ENCODE measurements at regions not wholly inside any gene's neighbourhood (a gene's known extent, or its start where the extent isn't known, plus 50 kb on each side); places are given as distances from the start of the nearest gene placed in this dataset.

DNA sequence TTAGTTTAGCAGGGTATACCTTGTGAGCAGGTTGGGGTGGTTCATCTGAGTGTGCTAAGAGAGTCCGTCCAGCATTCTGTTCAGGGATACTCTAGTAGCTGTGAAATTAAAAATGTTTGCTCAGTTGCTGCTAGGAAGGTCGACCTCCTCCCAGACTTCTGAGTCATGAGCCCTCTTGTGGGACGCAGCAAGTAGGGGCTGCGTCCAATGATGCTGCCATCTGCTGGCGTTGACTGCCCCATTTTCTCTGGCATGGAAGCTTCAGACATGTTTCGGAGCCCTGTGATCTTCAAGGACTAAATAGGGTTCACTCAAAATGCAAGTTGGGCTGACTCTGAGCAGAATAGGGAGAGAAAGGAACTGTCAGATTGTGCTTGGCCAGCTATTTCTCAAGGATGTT is 201.0 kb upstream of the ARSJ start:
- TF ChIP-seq, protein P1, sequence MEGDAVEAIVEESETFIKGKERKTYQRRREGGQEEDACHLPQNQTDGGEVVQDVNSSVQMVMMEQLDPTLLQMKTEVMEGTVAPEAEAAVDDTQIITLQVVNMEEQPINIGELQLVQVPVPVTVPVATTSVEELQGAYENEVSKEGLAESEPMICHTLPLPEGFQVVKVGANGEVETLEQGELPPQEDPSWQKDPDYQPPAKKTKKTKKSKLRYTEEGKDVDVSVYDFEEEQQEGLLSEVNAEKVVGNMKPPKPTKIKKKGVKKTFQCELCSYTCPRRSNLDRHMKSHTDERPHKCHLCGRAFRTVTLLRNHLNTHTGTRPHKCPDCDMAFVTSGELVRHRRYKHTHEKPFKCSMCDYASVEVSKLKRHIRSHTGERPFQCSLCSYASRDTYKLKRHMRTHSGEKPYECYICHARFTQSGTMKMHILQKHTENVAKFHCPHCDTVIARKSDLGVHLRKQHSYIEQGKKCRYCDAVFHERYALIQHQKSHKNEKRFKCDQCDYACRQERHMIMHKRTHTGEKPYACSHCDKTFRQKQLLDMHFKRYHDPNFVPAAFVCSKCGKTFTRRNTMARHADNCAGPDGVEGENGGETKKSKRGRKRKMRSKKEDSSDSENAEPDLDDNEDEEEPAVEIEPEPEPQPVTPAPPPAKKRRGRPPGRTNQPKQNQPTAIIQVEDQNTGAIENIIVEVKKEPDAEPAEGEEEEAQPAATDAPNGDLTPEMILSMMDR (IDR thresholded peaks at IDR 0.05), result peak in 3 of 6 experiments; percentile 20 to 30 (median 24)
- no peak for TF ChIP-seq POLR2A (IDR thresholded peaks at IDR 0.05)
- peak in 2 of 3 donors; percentile 16 to 49 for DNase-seq
- H3K27ac ChIP-seq, result no peak overlapping the region
- H3K27me3 ChIP-seq, result no peaks in the 10 kb centered on the region
- no peak overlapping the region for H3K4me3 ChIP-seq
- H3K4me1 ChIP-seq, result no peaks in the 10 kb centered on the region
- no peaks in the 10 kb centered on the region for H3K9me3 ChIP-seq
- no peaks in the 10 kb centered on the region for H3K36me3 ChIP-seq

DNA sequence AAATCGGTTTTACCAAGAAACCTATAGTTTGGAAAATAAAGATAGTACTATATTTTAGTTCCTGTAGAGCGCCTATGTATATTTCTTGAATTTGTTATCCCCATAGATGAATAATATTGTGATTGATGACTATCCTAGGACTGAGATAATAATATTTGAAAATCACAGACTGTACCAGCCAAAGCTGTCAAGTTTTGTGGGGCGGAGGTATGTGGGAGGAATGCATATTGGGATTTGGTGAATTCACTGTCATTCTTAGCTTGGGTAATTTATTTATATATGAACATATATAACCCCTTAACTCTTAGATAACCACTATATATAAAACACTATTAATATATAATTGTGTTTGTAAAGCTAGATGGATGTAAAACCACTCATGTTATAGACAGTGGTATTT is 205.5 kb upstream of the ARSJ start:
- Histone ChIP-seq H3K4me1 (no peaks in the 10 kb centered on the region), H3K9me3 (no peaks in the 10 kb centered on the region), H3K27ac (no peak overlapping the region), H3K4me3 (no peak overlapping the region), H3K27me3 (no peaks in the 10 kb centered on the region), H3K36me3 (no peaks in the 10 kb centered on the region)
- DNase-seq, result no peak
- TF ChIP-seq POLR2A (IDR thresholded peaks at IDR 0.05), result no peak
- TF ChIP-seq, protein P1 (IDR thresholded peaks at IDR 0.05), result no peak

DNA sequence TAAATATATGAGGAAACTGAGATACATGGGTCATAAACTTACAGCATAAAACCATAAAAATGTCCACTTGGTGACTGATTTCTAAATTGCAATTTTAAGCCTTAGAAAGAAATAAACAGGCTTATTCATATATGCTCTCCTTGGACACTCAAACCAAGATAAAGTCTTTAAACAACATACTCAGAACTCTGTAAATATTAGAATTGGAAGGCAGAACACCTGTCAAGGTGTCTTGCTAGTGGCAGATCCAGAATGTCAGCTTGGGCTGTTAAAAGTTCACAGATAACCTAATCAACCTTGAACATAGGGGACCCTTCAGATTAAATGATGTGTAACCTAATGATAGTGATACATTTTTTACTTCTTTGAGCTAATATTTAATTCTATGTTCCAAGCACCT is 208.1 kb upstream of the ARSJ start:
- no peak for TF ChIP-seq POLR2A (IDR thresholded peaks at IDR 0.05)
- TF ChIP-seq, protein P1 (IDR thresholded peaks at IDR 0.05), result no peak
- no peak overlapping the region for H3K4me3 ChIP-seq
- no peaks in the 10 kb centered on the region for H3K9me3 ChIP-seq
- H3K27ac ChIP-seq, result no peak overlapping the region
- H3K36me3 ChIP-seq, result no peaks in the 10 kb centered on the region
- H3K4me1 ChIP-seq, result no peaks in the 10 kb centered on the region
- DNase-seq, result no peak
- H3K27me3 ChIP-seq, result no peaks in the 10 kb centered on the region

DNA sequence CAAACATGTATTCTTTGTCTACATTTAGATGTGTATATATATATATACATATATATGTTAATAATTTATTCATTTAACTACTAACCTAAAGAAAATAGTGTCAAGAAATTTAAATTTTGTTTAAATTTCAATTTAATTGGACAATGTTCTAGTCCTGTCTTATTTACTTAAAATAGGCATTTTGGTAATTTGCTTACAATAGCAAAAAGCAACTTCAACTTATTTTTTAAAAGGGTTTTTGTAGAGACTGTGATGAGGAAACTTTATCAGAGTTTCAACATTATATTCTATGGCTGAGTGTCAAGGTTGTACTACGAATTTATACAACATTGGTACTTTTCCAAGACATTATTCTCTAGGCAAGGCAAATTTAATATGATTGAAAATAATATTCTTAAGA is 212.0 kb upstream of the ARSJ start:
- DNase-seq, result no peak
- H3K27ac ChIP-seq, result no peak overlapping the region
- H3K36me3 ChIP-seq, result no peaks in the 10 kb centered on the region
- no peaks in the 10 kb centered on the region for H3K9me3 ChIP-seq
- H3K27me3 ChIP-seq, result no peaks in the 10 kb centered on the region
- H3K4me3 ChIP-seq, result no peak overlapping the region
- H3K4me1 ChIP-seq, result no peaks in the 10 kb centered on the region
- TF ChIP-seq, protein P1 (IDR thresholded peaks at IDR 0.05), result no peak
- TF ChIP-seq POLR2A (IDR thresholded peaks at IDR 0.05), result no peak

DNA sequence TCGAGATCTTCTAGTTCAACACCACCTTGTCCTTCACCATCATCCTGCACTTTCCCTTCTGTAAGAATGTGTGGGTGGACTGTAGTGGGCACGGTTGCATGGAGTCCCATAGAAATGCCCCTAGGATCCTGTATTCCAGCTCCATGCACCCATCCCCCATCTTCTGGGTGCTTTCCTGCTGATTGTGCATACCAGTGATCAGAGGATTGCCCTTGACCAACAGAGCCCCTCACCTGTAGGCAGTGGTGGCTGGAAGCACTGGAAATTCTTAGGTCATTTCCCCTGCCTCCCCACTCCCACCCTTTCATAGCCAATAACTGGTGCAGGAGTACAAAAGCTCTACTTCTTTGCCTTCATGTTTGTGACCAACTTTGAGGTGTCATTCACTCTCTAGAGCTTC is 213.4 kb upstream of the ARSJ start:
- H3K4me1 ChIP-seq, result no peaks in the 10 kb centered on the region
- no peaks in the 10 kb centered on the region for H3K36me3 ChIP-seq
- no peaks in the 10 kb centered on the region for H3K27me3 ChIP-seq
- no peaks in the 10 kb centered on the region for H3K9me3 ChIP-seq
- no peak for DNase-seq
- H3K4me3 ChIP-seq, result no peak overlapping the region
- no peak for TF ChIP-seq POLR2A (IDR thresholded peaks at IDR 0.05)
- TF ChIP-seq, protein P1 (IDR thresholded peaks at IDR 0.05), result no peak
- no peak overlapping the region for H3K27ac ChIP-seq
